ENCODE measurements at regions not wholly inside any gene's neighbourhood (a gene's known extent, or its start where the extent isn't known, plus 50 kb on each side); places are given as distances from the start of the nearest gene placed in this dataset.

- TF ChIP-seq CTCF (conservative IDR thresholded peaks at IDR 0.05; ENCODE audit: low read depth, low read length) (no peak), EZH2 (IDR thresholded peaks at IDR 0.05; ENCODE audit: borderline replicate concordance, low read depth, low read length, poor library complexity, severe bottlenecking) (no peak)
Observed at GRCh38 chr15:62365795-62366442, 200.8 kb upstream of the C2CD4B start.

All from A673 (cell line).